Activated T-cell treated with anti-CD3 and anti-CD28 coated beads for 4 hours (primary cell): ENCODE measurements at regions not wholly inside any gene's neighbourhood (a gene's known extent, or its start where the extent isn't known, plus 50 kb on each side); places are given as distances from the start of the nearest gene placed in this dataset.

Source experiments
- DNase-seq: peaks from one replicate; pipeline ENCODE4 v3.0.0-alpha.2; 2020

DNA sequence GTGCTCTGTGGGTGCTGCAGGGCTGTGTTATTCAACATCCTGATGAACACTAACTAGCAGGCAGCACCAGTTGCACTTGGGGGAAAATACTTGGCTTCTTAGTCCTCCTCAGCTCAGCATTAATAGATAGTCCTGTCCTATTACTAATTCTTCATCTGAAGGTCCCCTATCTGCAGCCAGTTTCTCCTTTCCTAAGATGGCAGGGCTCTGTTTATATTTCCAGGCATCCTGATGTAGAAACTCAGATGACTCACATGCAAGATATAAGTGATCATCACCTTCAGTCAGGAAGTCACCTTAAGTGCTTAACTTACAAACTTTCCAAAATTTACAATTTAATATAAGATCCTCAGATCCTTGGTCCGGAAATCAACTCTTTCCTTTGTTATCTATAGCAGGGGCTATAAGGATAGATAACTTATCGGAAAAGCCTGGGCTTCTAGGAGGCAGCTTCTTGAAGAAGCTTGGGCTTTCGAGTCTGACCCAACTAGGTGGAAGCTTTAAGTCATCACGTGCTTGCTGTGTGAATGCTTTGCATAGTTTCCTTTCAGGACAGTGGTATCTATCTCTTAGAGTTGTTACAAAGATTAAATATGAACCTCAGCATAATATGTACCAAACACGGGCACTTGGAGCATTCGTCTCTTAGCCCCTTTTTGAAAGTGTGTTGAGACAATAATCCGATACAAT lies 181.0 kb upstream of the GRIP1 start:
- no peak for DNase-seq

DNA sequence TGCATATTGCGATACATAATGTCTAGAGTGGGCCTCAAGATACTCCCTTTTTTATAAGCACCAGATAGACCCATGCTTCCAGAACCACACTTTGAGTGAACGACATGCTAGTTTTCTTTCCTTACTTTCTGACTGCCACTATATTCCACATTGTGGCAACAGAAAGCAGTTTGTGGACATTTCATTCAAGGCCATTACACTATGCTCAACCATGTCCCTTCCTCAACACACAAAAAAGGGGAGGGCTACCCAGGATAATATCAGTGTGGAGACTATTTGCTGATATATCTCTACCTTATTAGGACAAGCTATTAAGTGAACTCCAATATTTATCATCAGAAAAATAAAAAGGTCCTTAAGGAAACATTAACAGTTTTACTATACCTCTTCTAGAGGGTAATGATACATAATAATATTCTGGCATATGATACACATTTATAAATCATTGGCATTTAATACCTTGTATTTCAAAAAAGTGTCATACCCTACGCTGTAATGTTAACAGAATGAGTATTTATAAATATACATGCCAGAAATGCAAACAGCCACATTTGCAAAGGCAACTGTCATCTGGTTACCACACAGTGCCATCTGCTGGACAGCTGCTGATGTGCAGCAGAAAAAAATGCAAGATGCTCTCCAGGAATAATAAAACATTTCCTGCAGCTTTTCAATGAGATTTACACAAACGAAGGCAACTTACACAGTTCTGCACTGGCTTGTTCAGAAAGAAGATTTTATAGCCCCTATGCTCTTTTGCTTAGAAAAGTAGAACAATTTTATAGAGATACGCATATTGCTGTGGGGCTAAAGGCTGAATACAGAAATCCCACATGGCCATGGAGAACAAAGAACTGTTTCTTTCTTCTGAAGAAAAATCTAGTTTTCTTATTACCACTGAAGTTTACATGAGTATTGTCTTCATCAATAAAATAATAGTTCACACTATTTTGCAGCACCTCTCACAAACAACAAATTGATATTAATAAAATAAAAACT lies 182.2 kb upstream of the GRIP1 start:
- DNase-seq = peak; percentile 49

DNA sequence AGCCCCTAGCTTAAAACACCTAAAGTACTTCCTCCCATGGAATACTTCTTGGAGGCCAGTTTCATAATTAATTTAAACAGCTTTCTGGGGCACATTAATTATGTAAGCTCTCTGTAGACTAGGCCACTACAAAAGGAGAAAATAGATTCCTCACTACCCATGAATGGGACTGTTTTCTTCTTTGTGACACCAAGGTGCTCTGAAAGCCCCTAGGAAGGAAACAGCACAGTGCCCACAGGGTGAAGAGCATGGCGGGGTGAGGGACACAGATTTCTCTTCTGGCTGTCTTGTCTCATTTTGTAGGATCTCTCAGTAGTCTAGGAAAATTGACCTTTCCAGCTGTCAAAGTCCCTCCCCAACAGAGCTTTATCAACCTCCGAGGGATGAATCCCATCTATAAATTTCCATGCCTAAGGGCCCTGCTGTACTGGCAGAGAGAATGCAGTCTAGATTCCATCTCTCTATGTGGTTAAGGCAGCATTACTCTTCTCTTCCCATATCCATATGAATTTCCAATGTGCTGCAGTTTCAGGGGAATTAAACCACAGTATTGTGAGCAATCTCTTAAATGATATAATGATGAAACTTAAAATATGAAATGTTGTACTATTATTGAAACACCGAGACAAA lies 183.6 kb upstream of the GRIP1 start:
- DNase-seq = no peak

DNA sequence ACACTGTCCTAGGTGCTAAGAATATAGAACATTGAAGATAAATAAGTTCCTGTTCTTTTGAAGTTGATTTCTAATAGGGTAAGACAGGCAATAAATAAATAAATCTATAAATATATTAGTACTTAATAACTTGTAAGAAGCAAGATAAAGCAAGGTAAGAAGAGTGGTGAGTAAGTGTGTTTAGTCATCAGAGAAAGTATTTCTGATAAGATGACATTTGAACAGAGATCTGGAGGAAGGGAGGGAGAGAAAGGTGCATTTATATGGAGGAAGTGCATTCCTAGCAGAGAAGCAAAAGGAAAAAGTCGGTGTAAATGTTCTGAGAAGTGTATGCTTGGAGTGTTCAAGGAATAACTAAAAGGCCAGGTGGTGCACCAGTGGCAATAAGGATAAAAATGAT lies 184.4 kb upstream of the GRIP1 start:
- no peak for DNase-seq

DNA sequence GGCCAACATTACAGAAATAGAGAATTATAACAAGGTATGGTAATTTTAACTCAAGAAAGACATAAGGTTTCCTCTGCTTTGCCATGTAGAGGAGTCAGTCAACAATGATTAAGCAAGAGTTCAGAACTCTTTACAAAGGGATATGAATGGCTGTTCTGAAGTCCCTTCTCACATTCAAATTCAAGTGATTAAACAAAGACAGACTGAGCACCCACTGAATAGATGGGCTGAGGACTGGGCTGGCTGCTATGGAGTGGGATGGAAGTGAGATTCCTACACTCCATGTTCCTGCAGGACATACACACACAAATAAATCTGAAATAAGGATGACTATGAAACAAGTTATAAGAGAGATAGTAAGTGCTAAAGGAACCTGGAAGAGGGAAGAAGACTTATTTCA lies 199.0 kb upstream of the GRIP1 start:
- DNase-seq = no peak

DNA sequence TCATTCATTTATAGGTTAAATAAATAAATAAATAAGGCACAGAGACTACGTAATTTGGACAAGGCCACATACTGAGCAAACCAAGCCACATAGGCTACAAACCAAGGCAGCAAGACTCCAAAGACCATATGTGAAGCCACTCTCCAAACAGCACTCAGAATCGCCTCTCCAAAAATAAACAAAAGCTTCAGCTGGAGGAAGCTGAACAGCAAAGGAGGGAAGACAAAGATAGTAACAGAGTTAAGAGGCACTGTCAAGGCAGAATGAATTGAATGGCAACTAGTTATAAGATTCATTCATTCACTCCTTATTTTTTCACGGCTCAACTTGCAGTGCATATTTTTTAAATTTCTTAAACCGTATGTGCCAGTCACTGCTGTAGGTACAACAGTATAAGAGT lies 200.5 kb upstream of the GRIP1 start:
- DNase-seq = no peak

DNA sequence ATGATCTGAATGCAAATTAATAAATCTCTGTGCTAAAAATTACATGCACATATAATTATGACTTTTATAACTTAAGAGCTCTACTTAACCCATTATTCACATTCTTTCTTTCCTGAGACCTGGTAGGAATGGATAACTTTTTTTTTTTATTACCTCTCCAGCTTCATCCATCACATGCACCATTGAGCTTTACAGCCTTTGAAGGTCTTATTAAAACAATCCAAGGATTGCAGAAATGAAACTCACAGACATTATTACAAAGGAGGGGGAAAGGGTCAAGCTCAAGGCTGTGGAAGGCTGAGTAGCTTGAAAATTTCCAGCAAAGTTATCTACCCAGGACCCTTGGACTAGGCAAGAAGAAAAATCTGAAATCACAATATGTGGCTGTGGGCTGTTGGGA lies 202.5 kb upstream of the GRIP1 start:
- no peak for DNase-seq

DNA sequence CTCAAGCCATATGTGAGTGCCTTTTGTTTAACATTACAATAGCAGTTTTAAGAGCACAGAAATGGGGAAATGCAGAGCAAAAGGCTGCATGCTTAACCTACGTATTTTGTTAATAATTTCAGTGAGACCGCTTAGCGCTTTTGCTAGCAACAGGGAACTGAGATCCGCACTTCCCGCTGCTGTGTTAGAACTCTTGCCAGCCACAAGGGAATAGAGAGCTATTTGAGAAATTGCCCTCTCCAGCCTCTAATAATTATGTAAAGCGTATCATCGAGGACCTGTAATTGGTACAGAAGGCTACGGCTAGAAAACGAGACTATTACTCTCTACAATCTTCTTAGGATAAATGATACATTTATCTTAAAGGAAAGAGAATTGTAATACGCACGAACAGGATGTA lies 205.2 kb upstream of the GRIP1 start:
- DNase-seq = no peak

DNA sequence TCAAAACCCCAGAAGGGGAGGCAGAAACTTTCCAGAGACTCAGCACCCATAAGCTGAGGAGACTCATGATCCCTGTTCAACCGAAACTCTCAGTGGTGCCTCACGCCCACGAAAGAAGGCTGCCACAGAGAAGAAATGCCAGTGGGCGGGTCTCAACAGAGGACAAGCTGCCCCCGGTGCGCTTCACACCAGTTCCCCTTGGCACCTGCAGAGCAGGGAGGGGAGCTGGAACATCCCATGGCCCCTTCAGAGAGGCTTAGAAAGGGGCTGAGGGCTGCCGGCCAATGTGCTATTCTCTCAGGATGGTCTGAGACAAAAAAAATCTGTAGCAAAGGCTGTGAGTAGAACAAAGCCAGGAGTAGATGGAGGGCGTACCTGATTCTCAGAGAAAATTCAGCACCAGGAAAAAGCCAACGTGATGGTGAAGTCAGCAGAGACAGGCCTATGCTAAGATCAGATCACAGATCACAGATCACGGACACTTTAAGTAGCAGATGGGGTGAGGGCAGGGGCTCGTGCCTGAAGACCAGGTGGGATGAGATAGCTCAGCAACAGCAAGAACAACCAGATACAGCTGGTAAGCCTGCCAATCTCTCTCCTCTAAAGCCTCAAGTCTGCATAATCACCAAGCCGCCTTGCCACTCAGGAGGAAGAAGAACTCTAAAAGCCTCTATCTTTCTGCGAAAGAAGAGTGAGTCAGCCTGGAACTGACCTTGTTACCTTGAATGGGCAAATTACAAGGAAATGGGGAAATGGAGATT lies 206.4 kb upstream of the GRIP1 start:
- no peak for DNase-seq

DNA sequence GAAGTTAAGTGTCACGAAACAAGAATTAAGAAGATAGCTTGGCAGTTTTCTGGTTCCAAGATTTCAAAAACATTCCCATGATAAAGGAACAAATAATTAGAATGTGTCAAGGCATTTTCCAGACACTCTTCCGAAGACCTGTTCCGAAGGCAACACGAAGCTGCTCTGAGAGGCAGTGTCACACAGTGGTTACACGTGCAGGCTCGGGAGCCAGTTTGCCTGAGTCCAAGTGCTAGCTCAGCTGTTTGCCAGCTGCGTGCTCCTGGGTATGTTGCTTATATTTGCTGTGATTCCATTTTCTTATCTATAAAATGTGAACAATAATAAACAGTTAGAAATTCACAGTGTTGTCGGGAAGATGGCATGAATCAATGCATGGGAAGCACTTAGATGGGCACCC lies 217.9 kb upstream of the GRIP1 start:
- DNase-seq = no peak

DNA sequence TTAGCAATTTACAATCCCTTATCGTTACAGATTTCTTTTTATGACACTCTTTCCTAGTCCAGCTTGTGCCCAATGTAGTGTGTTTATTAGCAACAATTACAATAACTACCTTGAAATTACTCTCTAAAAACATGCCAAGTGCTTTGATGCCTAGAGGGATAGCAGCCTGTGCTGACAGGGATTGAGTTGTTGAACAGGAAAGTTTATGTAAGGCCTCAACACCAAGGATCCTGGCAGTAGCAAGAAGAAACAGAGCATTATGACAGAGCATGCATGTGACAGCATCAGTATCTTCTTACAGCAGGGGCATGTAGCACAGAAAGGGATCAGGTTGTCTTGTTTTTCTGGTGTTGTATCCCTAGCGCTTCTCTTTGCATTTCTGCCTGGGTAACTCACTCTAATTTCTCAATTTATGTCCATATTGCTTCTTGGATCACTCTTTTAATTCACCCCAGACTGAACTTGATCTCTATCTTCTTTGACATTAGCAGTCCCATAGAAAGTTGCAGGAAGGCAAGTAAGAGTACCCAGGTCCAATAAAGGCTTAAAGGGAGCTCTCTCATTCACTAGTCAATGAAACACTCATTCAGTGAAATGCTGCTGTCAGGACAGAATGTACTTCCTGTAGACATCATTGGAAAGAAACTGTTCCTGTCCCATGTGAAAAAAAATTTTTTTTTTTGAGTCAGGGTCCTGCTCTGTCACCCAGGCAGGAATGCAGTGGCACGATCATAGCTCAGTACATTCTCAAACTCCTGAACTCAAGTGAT lies 220.0 kb upstream of the GRIP1 start:
- DNase-seq = no peak

DNA sequence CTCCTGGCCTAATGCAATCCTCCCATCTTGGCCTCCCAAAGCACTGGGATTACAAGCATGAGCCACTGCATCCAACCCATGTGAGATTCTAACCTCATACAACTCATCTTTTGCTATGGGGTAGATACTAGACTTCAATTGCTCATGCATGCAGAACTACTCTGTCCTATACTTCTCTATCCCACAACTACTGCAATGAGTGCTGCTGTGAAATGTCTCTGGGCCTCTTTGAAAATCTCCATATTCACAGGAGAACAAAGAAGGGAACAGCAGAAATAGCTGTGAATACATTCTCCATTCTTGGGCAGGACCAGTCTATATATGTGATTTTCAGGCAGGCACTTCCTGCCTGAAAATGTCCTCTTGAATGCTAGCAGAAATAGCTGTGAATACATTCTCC lies 220.7 kb upstream of the GRIP1 start:
- DNase-seq = no peak

DNA sequence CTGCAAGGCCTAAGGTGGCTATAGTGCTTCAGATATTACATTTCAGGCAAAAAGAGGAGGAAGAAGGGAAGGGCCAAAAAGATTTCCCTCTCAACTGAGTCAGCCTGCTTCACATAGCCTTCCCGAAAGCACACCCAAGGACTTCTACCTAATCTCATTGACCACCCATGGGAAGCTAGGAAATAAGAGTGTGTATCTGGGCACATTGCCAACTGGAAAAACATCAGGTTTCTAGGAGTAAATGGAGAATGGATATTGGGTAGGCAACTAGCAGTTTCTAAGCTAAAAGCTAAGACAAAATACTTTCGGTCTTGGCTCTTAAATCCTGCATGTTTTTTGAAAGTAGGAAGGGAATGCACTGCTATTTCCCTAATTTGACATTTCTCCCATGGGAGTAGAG lies 221.7 kb upstream of the GRIP1 start:
- no peak for DNase-seq

DNA sequence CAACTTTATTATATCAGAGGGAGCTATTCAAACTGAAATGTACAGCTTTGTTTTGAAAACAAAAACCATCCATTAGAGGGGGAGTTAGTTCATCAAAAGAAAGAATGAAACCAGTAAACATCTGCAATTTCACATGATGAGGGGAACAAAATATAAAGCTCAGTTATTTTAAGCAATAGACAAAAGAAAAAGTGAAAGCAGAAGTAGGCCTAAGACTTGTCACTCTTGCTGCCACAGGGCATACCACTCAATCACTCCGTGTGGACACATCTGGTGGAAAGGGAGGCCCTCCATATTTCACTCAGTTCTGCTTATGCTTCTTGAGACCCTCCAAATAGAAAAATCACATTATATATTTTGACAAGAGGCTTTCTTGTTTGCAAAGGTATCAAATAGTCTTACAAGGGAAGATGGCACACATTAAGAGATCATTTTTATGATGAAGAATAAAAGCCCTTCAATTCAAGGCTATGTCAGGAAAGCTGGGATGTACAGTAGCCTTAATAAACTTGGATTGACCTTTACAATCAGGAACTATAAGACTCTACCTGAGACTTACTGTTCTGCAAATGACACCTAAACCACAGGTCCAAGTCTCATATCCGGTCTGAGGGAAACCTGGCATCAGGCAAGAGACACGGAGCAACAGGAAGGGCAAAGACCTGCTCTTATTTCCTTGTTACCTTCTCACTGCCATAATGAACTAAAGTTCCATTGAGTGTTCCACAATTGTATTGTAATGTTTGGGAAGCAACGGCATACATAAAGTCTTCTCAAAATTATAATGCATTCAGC lies 222.5 kb upstream of the GRIP1 start:
- no peak for DNase-seq

DNA sequence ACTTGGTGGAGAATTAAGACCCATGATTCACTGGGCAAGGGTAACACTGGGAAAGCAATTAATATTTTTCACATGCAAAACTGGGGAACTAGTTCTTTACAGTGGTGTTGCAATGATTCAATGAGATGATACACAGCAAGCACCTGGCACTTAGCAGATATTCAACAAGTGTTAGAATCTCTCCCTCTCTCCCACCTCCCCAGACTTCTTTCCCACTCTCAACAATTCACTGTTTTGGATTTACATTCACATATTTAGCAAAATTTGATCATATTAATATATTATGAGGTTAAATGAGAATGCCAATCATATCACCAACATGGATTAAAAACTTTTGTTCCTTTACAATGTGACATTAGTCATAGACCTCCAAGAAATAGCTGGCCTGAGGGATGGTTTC lies 223.1 kb upstream of the GRIP1 start:
- DNase-seq = no peak

DNA sequence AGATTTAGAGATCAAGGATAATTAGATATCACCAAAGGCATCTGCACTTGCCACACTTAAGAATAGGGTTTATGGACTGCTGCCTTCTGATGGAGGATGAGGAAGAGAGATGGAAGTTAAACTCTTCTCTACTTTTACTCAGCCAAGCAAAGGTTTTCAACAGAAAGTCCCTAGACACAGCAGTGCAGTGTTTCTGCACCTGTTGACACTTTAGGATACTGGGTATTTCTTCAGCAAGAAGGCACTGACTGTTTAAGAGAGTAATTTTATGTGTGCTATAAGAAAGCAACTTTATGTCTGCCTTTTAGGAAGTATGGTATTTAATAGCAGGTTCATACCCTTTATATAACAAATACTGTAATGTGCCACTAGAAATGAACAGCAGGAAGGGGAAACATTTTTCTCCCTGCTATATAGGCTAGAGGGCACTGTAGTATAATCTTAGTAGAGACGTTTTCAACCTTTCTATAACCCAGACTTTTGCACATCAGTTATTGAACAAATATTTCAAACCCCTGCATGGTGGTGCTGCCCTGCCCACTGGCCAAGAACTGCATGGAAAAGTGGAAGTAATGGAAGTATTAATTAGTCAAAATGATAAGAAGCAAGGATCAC lies 225.0 kb upstream of the GRIP1 start:
- no peak for DNase-seq

DNA sequence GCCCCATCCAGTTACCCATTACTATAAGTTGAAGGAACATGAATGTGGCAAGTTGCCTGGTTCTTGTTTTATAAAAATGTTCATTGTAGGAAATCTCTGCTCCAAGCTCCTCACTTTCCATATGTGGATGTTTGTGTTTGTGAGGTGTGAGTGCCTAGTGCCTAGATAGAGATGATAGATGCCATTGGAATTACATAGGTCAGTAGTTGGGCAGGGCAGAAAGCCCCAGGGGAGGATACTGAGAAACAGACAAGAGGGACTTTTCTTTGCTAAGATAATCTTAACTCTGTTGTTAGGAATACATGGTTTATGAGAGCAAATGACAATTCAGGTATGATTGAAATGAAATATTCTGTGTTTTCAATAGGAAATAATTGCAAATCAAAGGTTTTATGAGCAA lies 226.3 kb upstream of the GRIP1 start:
- DNase-seq = no peak

DNA sequence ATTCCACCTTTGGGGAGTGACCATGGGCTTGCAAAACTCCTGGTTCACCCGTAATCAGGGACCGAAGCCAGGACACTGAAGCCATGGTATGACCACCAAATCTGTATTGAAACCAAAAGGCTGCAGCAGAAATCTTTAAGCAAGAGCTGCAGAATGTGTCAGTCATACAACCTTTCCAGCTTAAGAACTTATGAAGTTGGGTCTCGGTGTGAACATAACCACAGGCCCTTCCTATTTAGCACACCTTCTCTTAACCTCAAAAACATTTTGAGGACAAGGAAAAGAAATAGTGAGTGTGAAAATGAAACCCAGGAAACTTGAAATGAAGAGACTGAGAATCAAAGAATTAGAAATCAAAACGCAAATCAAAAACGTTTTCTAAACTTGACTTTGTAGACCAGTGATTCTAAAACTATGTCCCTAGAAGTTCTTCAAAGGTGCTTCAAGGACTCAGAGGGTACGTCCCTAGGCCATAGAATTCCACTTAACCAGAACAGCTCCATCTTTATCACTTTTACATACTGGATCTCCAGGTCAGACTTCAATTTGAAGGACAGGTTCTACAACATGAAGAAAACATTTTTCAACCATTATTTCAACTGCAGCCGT lies 231.6 kb upstream of the GRIP1 start:
- no peak for DNase-seq

DNA sequence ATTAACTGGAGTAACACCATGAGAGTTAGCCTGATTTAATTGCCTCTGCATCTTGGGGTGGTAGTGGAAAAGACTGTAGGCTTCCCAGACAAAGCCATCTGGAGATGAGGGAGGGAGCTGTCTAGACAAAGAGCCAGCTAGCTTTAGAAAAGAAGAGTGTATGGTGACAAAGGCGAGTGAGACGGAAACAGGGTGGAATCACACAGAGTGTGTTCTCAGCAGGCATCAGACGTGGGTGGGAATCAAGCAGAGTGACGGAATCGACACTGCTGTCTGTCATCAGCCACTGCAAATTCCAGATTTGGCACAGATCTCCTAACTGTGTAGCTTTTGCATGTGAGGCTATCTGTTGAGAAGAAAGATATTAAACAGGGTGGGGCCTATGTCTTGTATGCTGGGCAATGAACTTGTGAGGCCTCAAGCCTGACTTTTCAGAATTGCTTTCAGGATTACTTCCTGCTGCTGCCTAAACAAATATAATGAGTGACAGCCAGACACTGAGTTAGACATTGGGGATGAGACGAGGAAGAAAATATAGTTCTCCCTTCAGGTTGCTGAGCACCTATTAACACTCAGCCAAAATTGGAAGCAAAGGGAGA lies 236.5 kb upstream of the GRIP1 start:
- no peak for DNase-seq

DNA sequence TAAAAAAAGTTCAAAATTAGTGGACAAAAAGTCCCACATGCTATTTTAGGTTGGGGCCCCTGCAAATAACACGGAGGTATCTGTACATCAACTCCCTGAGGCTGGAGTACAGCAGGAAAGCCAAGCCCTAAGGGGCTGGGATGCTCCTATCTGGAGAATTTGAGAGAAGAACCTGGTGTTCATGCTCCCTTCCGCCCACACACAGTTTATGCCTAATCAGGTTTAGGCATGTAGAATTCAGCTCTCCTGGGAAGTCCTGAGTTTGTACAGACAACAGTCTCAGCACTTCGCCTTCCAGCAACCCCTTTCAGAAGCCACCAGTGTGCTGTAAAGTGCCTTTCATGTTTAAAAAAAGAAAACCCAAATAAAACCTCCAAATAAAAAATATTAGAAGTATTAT lies 237.3 kb upstream of the GRIP1 start:
- no peak for DNase-seq
